ENCODE measurements at regions not wholly inside any gene's neighbourhood (a gene's known extent, or its start where the extent isn't known, plus 50 kb on each side); places are given as distances from the start of the nearest gene placed in this dataset.
"Not testable (repeated sequence)": the region's sequence is repeated elsewhere in the genome, so short reads cannot be mapped to it uniquely, and the experiment has no call there.

DNA sequence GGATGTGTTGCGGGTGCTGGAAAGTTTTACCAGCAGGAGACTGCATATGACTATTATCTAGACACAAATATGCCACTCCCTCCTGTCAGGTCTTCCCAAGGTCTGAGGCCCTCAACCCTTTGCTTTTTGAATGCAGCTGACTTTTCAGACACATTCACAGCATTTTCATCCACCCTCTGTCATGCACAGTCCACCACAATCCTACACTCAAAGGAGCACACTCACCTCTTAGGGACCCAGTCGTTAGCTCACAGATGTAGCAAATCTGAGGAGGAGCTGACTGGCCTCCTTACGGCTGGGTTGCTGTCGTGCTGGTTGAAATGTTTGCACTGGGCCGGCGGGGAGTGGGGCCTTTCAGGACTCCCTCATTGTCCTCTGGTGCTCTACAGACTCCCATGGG, 479.4 kb downstream of the IRS2 start:
- DNase-seq: no peak

DNA sequence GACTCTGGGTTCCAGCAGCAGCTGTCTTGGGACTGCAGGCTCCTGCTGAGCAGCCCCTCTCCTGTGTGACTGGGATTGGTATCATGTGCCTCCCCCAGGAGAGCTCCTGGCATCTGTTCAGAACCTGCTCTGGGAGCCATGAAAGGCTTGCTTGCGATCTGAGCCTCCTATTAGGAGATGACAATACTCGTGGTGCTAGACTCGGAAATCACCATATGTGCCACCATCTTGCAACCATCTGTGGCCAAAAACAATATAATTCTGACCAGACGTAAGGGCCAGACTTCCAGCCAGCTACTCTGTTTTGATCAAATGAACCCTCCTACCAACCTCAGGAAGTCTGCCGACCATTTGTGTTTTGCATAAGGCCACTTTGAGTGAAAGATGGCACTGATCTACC, 484.7 kb downstream of the IRS2 start:
- no peak for DNase-seq

DNA sequence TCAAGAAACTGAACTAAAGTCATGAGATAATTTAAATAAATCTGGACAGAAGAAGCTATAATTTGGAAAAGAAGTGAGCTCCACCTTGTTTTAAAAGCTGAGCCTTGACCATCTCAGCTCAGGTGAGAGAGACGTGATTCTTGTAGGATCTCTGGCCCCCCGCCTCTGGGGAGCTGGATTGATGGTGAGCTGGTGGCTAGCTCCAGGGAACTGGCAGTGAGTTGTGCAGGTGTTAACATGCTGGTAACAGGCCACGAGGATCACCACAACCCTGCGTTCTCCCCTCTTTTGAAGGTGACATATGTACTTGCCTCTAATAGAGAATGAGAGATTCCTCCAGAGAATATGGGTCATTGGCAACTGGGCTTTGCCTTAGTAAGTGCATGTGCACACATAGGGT, 485.1 kb downstream of the IRS2 start:
- DNase-seq: no peak

DNA sequence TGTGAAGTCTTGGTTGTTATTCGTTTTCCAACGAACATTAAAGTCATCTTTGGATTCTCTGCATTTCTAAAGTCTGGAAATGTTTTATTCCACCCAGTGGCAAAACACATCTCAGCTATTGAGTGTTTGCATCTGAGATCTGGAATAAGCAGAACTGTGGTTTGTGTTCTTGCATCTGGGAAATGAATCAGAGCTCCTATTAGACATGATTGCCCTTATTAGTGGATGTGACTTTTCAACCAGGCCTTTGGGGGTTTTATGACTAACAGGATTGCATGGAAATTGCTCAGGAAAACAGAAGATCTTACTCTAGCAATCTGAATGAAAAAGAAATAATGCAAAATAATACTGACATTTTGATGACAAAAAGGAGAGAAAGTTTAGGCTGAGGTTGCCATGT, 488.8 kb downstream of the IRS2 start:
- peak; percentile 95 for DNase-seq

DNA sequence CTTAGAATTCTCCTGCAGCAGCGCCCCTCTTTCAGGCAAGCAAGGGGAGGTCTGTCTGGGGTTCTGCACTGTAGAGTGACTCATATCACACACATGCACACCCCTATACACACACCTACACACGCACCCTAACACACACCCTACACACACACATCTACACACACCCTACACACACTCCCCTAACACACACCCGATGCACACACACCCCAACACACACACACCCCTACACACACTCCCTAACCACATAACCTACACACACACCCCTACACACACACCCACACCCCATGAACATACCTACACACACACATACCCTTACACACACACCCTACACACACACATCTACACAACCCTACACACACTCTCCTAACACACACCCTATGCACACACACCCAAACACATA, 493.2 kb downstream of the IRS2 start:
- DNase-seq: no peak

DNA sequence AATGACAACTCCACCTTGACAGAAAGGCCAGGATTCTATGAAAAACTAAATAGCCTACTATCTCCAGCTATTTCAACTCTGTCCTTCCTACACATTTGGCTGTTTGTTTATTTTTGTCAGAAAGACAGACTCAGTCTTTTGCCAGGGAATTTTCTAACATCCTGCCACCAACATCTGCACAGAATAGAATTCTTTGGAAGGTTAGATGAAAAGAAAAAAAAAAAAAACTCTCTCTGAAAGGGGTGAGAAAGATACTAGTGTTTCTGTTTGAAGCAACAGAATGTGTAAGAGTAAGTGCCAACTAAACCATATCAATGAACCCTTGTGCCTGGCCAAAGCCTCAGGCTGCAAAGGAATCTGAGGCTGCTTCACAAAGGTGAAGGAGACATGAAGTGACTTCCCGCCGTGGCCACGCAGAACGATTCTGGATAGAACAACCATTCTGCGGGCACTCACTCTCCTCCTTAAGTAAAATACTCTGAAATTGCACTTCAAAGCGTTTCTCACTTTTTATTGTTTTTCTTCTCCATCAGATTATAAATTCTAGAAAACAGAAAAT, 498.2 kb downstream of the IRS2 start:
- DNase-seq: no peak

DNA sequence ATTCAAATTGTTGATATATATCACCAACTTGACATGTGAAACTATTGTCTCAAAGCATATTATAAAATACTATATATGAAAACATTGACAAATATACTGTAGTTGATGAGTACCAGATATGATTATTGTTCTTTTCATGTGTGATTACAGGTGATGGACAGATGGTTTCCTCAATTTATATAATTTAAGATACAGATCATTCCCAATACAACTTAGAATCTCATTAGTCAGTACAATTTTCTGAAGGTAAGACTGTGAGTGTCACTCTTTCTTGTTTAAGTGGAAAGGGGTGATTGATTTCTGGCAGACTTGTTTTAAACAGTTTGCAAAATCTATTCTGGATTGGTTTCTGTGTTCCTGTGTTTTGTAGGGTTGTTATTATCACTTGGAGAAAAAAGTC, 498.8 kb downstream of the IRS2 start:
- DNase-seq: no peak

DNA sequence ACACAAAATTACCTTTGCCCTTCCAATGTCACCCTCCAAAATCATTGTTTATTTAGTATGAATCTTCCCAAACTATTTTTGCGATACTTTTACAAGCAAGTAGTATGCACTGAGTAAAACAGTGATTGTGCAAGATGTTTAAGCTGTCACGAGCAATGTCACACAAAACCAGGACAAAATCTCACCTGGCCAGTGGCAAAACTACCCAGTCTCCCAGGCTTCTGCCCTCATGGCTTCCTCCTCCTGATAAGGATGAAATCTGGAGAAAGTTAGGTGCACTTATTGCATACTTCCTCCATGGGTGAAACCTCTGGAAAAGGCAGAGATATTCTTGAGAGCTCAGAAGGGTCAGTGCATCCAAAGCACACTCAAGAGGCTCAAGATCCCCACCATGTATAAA, 500.8 kb downstream of the IRS2 start:
- no peak for DNase-seq

DNA sequence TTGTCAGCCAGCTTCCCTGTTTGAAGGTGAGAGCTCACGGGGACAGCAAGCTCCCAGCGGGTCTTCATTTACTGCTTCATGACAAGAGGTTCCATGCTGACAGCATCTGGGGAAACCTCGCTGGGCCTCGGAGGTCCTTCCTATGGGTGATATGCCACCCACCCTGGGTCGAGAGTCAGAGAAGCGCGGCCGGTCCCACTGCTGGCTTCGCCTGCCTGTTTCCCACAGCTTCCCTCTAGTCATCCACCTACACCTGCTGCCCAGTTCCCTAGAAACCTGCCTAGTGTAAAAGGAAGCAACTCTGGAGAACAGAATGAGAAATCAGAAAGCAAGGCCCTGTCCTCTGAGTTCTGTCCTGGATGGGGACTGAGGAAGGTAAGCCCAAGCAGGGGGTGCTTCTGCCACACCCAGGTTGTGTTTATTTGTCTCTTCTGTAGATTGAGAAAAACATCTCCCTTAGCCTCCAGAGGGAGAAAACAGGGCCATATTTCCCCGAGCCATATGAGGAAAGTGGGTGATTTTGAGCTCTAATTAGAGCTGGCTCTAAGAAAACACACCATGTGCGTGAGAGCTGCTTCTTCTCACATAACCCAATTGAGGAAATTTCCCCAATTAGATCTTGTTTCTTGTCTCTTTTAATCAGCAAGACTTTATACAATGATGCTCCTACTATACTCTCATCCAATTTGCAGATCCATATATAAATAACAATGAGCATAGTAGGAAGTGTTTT, 504.3 kb downstream of the IRS2 start:
- DNase-seq: no peak

DNA sequence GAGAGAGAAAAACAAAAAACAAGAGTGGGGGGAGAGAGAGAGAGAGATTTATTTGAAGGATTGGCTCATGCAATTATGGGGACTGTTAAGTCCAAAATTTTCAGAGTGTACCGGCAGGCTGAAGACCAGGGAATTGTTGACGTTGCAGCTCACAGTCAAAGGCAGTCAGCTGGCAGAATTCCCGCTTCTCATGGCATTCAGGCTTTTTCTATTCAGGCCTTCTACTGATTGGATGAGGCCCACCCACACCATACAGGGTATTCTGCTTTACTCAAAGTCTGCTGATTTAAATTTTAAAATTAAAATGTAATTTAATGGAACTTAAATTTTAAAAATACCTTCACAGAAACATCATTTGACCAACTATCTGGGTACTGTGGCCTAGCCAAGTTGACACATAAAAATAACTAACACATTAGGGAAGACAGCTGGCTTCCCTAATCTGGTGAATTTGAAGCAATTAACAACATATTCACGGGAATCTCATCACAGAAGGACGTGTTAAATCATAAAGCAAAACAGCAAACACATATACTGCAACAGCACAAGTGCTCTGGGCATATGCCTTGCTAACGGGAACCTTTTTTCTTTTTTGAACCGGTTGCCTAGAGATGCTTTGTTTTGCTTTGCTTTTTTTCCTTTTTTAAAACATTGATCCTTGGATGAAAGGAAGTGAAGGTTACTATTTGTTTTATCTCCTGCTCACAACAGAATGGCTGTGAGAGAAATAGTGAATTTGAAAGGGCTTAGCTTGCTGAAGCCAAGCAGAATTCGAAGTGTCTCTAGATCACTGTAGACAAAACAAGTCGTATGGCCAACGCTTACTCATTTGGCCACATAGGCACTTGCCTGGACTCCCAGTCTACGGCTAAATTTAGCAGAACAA, 505.1 kb downstream of the IRS2 start:
- no peak for DNase-seq

DNA sequence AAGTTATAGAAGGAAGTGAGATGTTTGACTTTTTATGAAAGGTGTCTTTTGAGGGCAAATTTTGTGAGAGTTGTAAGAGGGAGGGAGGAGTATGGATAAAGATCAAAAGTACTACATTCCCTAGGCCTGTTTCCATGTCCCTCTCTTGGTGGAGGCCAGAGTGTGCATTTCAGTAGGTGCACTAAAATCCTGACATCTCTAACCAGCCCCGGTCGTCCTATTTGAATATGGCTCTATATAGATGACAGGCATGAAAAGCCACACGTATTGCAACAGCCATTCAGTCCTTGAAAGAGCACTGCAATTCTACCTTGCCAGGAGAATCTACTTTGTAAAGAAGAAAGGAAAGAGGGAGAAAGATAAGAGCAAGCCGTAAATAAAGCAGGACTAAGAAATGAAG, 510.1 kb downstream of the IRS2 start:
- DNase-seq: no peak

DNA sequence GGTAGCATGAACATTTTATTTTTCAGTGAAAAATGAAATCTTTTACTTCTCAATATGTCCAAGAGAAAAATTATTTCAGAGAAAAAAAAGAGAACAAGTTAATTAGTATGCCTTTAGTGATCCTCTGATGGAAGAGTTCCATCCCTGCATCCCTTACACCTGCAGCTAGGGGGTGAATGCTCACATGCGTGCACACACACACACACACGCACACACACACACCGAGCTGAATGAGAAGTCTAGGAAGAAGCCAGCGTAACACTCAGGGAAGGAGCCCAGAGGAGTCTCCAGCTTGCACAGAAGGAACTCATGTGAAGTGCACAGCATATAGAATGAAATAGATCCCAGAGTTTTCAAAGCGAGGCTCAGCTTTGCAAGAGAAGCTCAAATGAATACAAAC, 510.5 kb downstream of the IRS2 start:
- DNase-seq: peak; percentile 31

DNA sequence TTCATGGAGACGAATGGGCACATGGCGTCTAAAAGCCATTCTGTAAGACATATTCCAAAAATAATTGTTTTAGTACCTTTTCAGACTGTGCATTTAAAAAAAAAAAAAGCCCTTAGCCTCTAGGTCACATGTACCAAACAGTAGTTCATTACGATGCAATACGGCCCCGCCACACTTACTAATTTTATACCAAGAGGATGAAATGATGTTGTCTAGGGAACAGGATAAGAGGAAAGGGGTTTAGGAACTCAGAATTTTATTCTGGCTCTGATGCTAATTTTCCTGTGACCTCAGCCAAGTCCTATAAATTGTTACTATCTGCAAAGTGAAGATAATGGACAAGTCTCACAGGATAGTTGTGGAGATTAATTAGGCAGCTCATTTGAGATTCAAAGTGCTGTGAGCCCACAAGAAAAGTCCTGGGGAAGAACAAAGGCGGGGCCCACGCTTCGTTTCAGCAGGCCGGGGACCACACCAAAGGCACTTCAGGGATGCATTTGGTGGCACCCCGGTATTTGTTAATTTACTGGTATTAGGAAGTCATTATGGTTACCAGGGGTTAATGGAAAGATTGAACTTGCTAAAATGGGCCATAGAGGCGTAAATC, 511.1 kb downstream of the IRS2 start:
- DNase-seq: no peak

DNA sequence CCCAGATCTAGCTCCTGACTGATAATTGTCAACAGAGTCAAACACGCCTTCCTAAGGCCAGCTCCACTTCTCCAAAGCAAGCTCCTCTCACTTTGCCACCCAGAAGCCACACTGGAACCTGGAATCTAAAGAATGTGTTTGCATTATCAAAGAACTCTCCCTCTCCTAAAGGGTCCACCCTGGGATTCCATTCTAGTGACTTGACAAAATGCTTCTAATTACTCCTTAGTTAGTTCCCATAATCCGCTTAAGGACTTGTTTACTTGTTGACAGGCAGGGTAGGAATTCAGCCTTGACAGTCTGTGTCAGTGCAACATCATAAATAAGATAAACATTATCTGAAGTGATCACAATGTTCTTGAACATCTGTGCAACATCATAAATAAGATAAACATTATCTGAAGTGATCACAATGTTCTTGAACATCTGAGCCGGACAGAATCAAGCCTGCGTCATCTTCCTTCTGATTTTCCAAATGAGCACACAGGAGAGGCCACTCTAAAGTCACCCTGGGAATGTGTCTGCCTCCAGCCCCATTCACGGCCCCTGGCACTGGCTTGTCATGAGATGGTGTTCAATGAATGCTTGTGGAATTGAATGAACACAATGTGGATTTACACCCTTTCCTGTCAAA, 512.1 kb downstream of the IRS2 start:
- peak; percentile 84 for DNase-seq

DNA sequence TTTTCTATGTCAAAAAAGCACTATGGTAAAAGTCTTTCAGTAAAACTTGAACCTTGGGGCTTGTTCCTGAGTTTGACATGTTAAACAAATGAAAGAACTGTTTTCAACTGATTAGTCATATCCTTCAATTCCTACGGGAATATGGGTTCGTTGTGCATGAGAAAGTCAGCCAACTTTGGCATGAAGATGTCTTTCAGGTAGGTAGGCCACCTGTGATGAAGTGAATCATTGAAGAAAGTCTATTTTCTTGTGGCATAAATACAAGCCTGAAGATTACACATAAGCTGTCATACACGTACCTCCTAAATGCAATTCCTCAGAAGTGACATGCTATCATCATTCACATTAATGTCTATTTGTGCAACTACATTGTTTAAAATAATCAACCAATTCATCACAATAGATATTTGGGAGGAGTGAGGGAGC, 513.0 kb downstream of the IRS2 start:
- peak; percentile 69 for DNase-seq

DNA sequence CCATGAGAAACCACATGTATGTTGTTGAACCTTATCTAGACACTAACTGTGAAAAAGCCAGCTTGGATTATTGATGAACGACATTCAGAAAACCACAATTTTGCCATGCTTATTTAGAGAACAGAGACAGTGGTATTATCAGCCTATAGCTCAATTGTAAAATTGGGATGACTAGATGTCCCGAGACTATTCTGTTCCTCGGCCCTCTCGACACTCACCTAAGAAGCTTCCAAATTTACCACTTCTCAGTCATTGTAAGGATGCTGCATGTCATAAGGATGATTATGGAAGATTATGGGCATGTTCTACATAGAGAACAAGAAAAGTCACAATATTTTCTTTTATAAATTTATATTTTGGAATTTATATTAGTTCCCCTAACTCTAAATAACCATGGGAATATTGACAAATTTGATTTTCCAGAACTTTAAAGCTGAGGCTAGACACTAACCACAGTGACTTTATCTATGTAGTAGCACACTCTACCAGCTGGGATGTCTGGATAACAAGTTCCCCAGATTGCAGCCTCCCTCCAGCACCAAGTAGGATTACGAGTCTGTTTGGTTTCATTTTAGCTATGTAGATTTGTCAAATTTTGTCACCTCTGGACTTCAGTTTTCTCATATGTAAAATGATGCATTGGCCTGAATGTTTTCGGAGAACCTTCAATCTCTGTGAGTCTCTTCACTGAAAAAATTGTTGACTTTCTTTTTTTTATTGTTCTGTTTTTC, 513.6 kb downstream of the IRS2 start:
- no peak for DNase-seq

DNA sequence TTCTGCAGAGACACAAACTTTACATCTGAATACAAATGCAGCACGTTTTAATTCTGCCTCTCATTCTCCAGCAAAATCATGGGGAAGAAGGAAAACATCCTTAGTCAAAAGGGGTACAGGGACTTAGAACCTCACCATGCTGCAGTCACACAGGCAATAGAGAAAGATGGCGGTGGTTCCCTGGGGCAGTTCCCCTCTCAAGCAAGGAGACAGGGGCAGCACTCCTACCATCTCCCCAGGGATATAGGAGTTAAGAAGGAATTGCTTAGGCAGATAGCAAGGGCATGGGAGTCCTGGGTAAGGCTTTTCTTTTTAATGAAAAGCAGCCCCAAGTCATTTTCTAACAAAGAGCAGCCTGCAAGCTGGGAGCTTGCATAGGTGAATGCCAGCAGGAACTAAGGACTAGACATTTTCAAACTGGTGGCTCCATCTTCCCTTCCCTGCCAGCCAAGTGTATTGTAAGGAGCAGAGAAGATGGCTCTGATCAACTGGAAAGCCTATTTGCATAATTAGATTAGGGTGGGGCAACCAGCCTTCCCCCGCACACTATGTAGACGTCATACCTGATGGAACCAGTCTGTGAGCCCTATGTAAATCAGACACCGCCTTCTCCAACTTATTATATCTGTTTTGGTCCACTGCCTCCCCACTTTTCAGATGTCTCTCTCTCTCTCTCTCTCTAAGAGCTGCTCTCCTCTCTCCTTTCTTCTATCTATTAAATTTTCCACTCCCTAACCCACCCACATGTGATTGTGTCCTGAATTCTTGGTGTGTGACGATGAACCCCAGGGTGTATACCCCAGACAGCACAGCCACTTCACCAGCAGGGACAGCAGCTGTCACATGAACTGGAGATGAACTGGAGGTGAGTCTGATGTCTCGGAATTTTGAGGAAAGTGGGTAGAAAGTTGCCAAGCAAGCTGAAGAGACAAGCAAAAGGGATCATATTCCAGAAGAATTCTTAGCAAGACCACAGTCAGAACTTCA, 514.5 kb downstream of the IRS2 start:
- peak; percentile 64 for DNase-seq

DNA sequence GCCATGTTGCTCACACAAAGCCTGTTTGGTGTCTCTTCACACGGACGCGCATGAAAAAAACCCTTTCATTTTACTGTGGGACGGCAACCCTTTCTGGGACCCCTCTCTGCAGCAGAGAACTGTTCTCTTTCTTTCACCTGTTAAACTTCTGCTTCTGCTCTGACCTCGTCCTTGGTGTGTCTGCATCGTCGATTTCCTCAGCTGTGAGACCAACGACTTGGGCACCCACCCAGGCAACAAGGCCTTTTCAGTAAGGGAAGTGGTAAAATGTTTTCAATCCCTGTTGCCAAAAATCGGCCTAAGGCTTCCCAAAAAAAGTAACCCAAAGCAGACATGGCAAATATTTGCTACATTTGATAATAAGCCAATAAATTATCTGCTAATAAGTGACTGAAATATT, 515.3 kb downstream of the IRS2 start:
- DNase-seq: no peak

DNA sequence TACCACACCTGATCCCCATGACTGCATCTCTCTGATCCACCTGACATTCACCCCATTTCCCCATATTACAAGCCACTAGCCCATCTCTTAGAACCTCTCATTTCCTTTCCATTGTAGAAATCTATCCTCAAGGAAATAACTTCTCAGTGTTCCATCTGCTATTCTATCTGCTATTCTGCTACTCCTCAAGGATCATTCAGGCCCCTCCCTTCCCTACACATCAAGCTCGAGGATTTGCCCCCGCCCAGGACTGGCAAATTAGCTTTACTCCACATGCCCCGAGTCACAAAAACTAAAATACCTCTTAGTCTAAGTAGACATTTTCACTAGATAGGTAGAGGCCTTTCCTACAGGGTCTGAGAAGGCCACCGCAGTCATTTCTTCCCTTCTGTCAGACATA, 517.0 kb downstream of the IRS2 start:
- DNase-seq: not testable (repeated sequence)

DNA sequence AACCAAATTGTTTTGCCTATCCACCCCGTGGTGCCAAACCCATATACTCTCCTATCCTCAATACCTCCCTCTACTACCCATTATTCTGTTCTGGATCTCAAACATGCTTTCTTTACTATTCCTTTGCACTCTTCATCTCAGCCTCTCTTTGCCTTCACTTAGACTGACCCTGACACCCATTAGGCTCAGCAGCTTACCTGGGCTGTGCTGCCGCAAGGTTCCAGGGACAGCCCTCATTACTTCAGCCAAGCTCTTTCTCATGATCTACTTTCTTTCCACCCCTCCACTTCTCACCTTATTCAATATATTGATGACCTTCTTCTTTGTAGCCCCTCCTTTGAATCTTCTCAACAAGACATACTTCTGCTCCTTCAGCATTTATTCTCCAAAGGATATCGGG, 517.9 kb downstream of the IRS2 start:
- DNase-seq: not testable (repeated sequence)

DNA sequence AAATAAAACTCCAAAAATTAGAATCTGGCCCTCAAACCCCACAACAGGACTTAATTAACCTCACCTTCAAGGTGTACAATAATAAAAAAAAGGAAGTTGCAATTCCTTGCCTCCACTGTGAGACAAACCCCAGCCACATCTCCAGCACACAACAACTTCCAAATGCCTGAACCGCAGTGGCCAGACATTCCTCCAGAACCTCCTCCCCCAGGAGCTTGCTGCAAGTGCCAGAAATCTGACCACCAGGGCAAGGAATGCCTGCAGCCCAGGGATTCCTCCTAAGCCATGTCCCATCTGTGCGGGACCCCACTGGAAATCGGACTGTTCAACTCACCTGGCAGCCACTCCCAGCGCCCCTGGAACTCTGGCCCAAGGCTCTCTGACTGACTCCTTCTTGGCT, 519.0 kb downstream of the IRS2 start:
- peak; percentile 11 for DNase-seq

All from fibroblast of skin of right biceps (primary cell).